Activated CD4-positive, alpha-beta T cell treated with anti-CD3 and anti-CD28 coated beads, Interleukin-10, Interleukin-2, amounts not matched to agents 100 ng/mL and 50 ng/mL, durations not matched to agents 16 hours and 8 hours (primary cell): ENCODE measurements at regions not wholly inside any gene's neighbourhood (a gene's known extent, or its start where the extent isn't known, plus 50 kb on each side); places are given as distances from the start of the nearest gene placed in this dataset.
"Not testable (repeated sequence)": the region's sequence is repeated elsewhere in the genome, so short reads cannot be mapped to it uniquely, and the experiment has no call there.

Experiments used
- DNase-seq: peaks from one replicate; pipeline ENCODE4 v3.0.0-alpha.2; 2020

DNA sequence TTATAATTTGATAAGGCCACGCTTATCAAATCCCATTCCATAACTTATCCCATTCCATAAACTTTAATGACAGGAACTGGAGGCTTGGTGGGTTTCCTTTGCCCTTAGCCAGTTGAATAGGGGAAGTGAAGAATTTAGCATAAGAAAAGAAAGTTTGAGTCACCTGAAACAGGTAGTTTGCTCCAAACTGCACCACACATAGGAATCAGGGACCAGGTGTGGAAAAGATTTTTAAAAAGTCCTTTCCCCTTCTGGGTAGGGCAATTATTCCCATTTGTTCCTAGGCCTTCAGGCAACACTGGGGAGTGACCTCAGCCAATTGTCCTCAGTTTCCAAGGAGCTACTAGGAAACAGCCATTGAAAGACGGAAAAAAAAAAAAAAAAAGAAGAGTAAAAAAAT is 525.7 kb upstream of the CNTN5 start:
- DNase-seq: no peak

GRCh38 chr11:98495601-98496000 is 525.1 kb upstream of the CNTN5 start:
- DNase-seq: no peak

DNA sequence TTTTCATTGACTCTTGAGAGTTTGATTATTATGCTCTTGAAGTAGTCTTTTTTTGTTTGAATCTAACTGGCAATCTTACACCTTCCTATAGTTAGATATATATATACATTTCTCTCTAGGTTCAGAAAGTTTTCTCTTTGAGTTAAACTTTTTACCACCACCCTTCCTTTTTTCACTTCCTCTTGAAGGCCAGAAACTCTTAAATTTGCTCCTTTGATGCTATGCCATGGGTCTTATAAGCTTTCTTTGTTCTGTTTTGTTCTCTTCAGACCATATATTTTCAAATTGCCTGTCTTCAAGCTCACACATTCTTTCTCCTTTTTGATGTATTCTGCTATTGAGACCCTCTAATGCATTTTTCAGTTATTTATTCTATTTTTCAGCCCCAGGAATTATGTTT is 513.5 kb upstream of the CNTN5 start:
- DNase-seq: no peak

DNA sequence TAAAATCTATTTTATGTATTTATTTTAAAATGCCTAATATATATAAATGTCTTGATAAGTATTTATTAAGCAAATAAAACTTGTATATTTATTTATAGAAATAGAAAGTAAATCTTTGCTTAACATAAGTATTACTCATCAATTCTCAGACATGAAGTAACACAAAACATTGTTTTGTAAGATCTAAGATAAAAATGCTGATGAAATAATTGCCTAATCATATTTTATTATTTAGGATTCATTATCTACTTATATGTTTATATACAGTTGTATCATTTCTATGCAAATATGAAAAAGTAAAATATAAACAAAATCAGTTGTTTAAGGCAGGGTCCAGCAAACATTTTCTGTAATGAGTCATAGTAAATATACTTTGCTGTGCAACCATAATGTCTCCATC is 507.8 kb upstream of the CNTN5 start:
- no peak for DNase-seq

GRCh38 chr11:98531576-98531975 is 489.2 kb upstream of the CNTN5 start:
- no peak for DNase-seq

DNA sequence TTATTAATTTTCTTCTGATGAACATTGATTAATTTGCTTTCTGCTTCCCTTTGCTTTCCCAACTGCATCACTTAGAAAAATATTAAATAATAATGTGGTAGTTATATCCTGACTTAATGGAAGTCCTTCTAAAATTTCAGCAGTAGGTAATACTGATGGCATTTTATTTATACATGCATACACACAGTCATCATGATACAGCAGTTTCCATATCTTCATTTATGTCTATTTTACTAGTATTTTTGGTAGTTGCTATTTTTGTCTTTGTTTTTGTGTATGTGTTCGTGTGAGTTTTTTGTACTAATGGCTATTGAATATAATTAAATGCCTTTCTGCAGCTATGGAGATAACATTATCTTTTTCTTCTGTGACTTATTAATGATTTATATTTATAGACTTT is 484.7 kb upstream of the CNTN5 start:
- no peak for DNase-seq

DNA sequence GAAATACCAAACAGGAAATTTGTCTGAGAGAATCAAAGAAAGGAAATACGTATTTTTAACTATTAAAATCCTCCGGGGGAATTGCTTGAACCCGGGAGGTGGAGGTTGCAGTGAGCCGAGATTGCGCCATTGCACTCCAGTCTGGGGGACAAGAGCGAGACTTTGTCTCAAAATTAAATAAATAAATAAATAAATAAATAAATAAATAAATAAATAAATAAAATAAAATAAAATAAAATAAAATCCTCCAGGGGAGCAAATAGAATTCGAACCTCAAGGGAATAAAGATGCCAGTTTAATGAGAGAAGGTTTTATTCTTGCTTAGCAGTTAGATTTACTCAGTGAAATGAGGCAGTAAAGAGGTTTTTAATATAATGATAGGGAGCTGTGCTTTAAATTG is 482.4 kb upstream of the CNTN5 start:
- DNase-seq: not testable (repeated sequence)

DNA sequence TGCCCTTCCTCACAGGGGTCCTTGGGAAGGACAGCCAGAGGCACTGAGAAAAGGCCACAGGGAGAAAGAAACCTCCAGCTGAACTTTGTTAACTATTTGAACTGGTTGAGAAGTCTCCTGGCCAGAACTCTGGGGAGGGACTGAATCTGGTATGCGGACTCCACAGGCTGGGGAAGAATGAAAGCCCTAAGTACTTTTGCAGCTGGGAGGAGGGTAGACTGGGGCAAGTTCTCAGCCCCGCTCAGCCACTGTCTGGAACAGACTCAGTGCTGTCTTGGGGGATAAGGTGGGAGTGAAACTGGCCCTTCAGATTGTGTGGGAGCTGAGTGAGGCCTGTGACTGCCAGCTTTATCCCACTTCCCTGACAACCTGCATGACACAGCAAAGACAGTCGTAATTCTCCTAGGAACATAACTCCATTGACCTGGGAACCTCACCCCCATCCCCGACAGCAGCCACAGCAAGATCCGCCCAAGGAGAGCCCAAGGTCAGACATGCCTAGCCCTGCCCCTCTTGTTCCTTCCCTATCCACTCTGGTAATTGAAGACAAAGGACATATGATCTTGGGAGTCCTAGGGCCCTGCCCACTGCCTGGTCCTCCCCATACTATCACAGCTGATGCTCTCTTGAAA is 475.1 kb upstream of the CNTN5 start:
- DNase-seq: no peak

DNA sequence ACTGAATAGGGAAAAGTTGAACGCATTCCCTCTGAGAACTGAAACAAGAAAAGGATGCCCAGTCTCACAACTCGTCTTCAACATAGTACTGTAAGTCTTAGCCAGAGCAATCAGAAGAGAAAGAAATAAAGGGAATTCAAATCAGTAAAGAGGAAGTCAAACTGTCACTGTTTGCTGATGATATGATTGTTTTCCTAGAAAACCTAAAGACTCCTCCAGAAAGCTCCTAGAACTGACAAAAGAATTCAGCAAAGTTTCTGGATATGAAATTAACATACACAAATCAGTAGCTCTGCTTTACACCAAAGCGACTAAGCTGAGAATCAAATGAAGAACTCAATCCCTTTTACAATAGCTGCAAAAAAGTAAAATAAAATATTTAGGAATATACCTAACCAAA is 471.2 kb upstream of the CNTN5 start:
- DNase-seq: no peak

GRCh38 chr11:98559961-98560360 is 460.8 kb upstream of the CNTN5 start:
- no peak for DNase-seq

DNA sequence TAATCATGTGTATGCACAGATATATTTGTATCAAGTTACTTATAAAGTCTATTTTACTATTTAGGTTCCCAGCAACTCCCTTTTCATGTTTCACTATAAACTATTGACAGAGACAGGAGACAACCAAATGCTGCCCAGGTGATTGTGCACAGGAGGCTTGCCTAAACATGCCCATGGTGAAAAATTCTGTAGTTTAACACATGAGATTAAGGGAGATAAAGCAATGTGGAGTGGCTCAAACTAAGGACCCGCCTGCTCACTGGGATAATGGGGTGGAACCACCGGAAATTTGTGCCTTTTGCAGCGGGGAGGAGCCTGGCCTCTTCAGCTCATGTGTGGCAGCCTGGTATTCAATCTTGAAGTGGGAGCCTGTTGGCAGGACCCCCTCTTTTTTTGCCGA is 459.5 kb upstream of the CNTN5 start:
- no peak for DNase-seq

DNA sequence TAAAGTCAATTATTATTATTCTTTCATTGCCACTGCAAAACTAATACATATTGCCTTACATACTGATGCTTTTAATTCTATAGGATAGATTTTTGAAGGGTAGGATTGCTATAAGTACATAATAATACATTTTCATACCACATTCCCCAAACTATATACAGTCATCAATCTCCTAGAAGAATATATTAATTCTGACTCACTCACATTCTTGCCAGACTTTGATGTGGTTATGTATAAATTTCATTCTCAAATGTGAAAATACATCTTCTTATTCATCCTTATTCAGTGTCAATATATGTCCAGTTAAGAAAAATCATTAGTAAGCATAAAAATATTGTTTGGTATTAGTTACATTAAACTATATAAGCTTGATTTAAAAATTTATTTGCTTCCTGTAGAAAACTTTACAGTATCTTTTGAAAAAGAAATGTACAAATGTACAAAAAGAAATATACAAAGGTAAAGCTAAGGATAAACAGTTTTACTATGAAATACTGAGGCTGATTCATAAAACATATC is 458.8 kb upstream of the CNTN5 start:
- DNase-seq: no peak

DNA sequence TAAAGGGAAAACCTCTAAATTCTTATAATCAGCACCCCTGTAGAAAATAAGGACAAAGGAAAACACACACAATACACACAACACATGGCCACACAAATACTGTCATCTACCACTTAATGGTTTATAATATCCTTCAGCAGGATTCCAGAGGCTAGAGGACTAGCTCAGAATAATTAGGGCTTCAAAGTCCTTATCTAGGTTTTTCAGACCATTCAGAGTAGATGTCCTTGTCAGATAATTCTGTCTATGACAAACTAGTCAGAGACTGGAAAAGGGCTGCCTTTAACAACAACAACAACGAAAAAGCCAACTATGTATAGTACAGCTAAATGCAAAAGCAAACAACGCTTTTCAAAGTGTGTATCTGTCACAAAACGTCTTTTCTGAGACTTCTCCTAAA is 456.5 kb upstream of the CNTN5 start:
- no peak for DNase-seq

DNA sequence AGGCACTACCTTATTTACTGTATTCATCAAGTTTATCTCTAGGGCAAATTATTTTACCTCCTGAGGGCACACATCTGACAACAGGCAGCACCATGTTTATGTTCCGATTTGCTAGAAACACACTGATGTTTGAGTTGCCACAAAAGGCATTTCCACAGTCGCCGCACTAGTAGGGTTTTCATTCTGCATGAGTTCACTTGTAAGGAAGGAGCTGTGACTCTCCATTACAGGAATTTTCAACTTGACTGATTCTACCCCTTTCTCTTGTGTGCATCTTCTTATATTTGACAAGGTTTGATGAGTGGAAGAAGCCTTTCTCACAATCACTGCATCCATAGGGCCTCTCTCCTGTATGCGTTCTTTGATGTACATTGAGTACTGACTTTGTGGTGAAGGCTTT is 455.9 kb upstream of the CNTN5 start:
- DNase-seq: no peak

GRCh38 chr11:98565311-98565710 is 455.4 kb upstream of the CNTN5 start:
- DNase-seq: no peak

GRCh38 chr11:98566978-98567377 is 453.8 kb upstream of the CNTN5 start:
- no peak for DNase-seq

- DNase-seq: no peak
Observed at GRCh38 chr11:98568013-98568412, 452.7 kb upstream of the CNTN5 start.

DNA sequence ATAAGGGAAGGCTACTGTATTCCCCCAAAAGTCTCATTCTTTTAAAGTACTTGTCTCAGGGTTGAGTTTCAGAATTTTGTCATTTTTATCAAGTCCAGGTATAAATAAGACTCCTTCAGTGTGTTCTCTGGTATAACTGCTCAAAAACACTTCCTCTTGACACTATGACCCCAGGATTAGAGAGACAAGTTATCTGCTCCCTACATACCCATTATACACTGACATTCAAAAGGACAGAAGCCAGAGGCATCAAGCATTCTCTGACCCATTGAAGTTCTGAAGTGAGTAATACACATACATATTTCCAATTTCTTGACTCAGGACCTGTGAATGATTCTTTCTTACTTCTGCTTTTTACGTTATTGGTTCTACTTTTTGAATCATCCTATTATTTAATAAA is 447.8 kb upstream of the CNTN5 start:
- no peak for DNase-seq

DNA sequence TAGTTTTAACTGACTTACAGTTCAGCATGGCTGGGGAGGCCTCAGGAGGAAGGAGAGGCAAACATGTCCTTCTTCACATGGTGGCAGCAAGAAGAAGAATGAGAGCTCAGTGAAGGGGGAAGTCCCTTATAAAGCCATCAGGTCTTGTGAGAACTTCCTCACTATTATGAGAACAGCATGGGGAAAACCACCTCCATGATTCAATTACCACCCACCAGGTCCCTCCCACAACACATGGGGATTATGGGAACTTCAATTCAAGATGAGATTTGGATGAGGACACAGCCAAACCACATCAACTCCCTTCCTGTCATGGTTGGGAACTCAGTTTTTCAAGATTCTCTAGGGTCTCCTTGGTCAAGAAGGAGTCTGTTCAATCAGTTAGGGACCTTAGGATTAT is 432.9 kb upstream of the CNTN5 start:
- no peak for DNase-seq

DNA sequence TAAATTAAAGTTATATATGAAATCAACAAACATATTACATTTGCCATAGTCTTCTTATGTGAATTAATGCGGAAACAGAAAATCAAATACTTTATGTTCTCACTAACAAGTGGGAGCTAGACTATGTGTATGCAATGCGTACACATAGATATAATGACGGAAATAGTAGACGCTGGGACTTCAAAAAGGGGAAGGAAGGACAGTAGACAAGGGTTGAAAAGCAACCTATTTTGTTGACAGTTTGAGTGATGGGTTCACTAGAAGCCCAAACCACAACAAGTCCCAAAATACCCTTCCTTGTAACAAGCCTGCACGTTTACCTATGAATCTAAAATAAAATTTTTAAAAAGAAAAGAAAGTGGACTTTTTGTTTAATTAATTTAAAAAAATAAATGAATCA is 430.8 kb upstream of the CNTN5 start:
- DNase-seq: no peak

- DNase-seq: no peak
Observed at GRCh38 chr11:98600103-98600502, 420.6 kb upstream of the CNTN5 start.

- DNase-seq: no peak
Observed at GRCh38 chr11:98600786-98601773, 419.7 kb upstream of the CNTN5 start.

DNA sequence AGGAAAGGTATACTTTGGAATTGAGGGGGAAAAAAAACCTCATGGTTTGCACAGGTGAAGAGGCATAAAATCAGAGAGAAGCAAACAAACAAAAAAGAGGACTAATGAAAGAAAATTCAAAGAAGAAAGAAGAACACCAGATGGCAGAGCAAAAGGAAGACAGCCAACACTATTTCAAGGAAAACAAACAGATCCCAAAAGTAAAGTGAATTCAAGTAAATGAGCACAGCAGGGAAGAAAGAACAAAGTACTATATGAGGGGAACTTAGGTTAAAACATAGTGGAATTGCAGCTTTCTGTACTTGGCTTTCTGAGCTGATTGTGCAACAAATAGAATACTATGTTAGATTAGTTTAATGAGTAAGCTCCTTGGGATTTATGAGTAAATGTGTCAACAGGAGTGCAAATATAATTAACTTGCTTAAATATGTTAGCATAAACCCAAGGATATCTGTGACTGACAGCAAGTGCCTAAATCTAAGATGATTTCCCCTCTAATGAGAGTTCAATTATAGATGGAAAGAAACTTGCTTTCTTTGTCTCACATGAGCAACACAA is 404.6 kb upstream of the CNTN5 start:
- DNase-seq: no peak

DNA sequence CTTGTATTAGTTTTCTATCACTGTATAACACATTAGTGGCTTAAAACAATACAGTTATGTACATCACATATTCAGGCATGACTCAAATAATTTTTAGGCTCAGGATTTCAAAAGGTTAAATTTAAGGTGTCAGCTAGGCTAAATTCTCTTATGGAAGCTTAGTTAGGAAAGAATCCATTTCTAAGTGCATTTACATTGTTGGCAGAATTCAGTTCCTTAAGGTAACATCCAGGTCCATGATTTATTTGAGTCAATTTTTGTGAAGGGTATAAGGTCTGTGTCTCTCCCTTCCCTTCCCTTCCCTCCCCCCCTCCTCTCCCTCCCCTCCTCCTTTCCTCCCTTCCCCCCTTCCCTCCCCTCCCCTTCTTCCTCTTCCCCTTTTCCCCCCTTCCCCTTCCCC is 399.0 kb upstream of the CNTN5 start:
- no peak for DNase-seq
